Chondrocyte (in vitro differentiated cells): ENCODE measurements at regions not wholly inside any gene's neighbourhood (a gene's known extent, or its start where the extent isn't known, plus 50 kb on each side); places are given as distances from the start of the nearest gene placed in this dataset.

Experiments
- DNase-seq: peaks from one replicate; pipeline ENCODE4 v3.0.0; 2021; ENCODE audit warnings: mixed read lengths, low spot score
- H3K27ac Mint-ChIP-seq: one replicate; pipeline ENCODE4 v1.8.0; 2021; ENCODE audit warnings: mild to moderate bottlenecking, moderate library complexity, mixed read lengths; ENCODE audit not compliant: unreplicated experiment
- H3K27me3 Mint-ChIP-seq: 2 replicates; pipeline ENCODE4 v1.8.0; 2021; ENCODE audit warnings: low read depth, mixed read lengths
- H3K36me3 Mint-ChIP-seq: 2 replicates; pipeline ENCODE4 v1.8.0; 2021; ENCODE audit warnings: low read depth, mixed read lengths
- H3K4me1 Mint-ChIP-seq: 2 replicates; pipeline ENCODE4 v1.8.0; 2021; ENCODE audit warnings: low read depth, mild to moderate bottlenecking, mixed read lengths
- H3K4me3 Mint-ChIP-seq: one replicate; pipeline ENCODE4 v1.8.0; 2021; ENCODE audit warnings: mild to moderate bottlenecking, moderate library complexity, mixed read lengths; ENCODE audit not compliant: unreplicated experiment
- H3K9me3 Mint-ChIP-seq: 2 replicates; pipeline ENCODE4 v1.8.0; 2021; ENCODE audit warnings: low read depth, mixed read lengths
- CTCF ChIP-seq: fragments of 200-600 bp; sonication (generic); IDR thresholded peaks from 2 replicates; pipeline ENCODE4 v1.5.0; 2021; ENCODE audit warnings: antibody characterized with exemption, mild to moderate bottlenecking, moderate library complexity

GRCh38 chr1:2923351-2923750, 97.9 kb upstream of the ACTRT2 start:
- H3K9me3 Mint-ChIP-seq, result peaks cover 8% of the 10 kb centered on the region
- H3K27me3 Mint-ChIP-seq, result no peaks in the 10 kb centered on the region
- DNase-seq, result no peak
- H3K27ac Mint-ChIP-seq, result no peak overlapping the region
- peaks cover 7% of the 10 kb centered on the region for H3K4me1 Mint-ChIP-seq
- H3K4me3 Mint-ChIP-seq, result no peak overlapping the region
- H3K36me3 Mint-ChIP-seq, result peaks cover 1% of the 10 kb centered on the region
- no peak for TF ChIP-seq CTCF

GRCh38 chr1:2925291-2925690, 96.0 kb upstream of the ACTRT2 start:
- no peak for DNase-seq
- Mint-ChIP-seq H3K36me3 (peaks cover 1% of the 10 kb centered on the region), H3K4me3 (no peak overlapping the region), H3K27ac (no peak overlapping the region), H3K27me3 (no peaks in the 10 kb centered on the region), H3K4me1 (peaks cover 7% of the 10 kb centered on the region), H3K9me3 (peaks cover 15% of the 10 kb centered on the region)
- TF ChIP-seq CTCF, result no peak

- Mint-ChIP-seq H3K36me3 (peaks cover 1% of the 10 kb centered on the region), H3K27ac (peak overlapping the region; percentile 90), H3K27me3 (no peaks in the 10 kb centered on the region), H3K4me3 (no peak overlapping the region), H3K9me3 (peaks cover 15% of the 10 kb centered on the region), H3K4me1 (peaks cover 7% of the 10 kb centered on the region)
- no peak for TF ChIP-seq CTCF
- no peak for DNase-seq
Observed at GRCh38 chr1:2925918-2926317, 95.3 kb upstream of the ACTRT2 start.

- H3K4me3 Mint-ChIP-seq, result no peak overlapping the region
- no peak for DNase-seq
- no peak for TF ChIP-seq CTCF
- H3K9me3 Mint-ChIP-seq, result peaks cover 18% of the 10 kb centered on the region
- peaks cover 1% of the 10 kb centered on the region for H3K36me3 Mint-ChIP-seq
- peak overlapping the region; percentile 90 for H3K27ac Mint-ChIP-seq
- H3K27me3 Mint-ChIP-seq, result no peaks in the 10 kb centered on the region
- H3K4me1 Mint-ChIP-seq, result peaks cover 7% of the 10 kb centered on the region
Observed at GRCh38 chr1:2926447-2927055, 94.7 kb upstream of the ACTRT2 start.

GRCh38 chr1:2927393-2928360, 93.6 kb upstream of the ACTRT2 start:
- H3K27ac Mint-ChIP-seq, result no peak overlapping the region
- H3K27me3 Mint-ChIP-seq, result no peaks in the 10 kb centered on the region
- peaks cover 25% of the 10 kb centered on the region for H3K9me3 Mint-ChIP-seq
- no peak for DNase-seq
- H3K36me3 Mint-ChIP-seq, result peaks cover 1% of the 10 kb centered on the region
- peaks cover 7% of the 10 kb centered on the region for H3K4me1 Mint-ChIP-seq
- no peak for TF ChIP-seq CTCF
- no peak overlapping the region for H3K4me3 Mint-ChIP-seq
